CD8-positive, alpha-beta memory T cell (primary cell): ENCODE measurements at regions not wholly inside any gene's neighbourhood (a gene's known extent, or its start where the extent isn't known, plus 50 kb on each side); places are given as distances from the start of the nearest gene placed in this dataset.

Experiments used
- CTCF ChIA-PET: fragments of 350-600 bp; sonication (Branson Sonifier 250); formaldehyde crosslinking; loops from one replicate; lab custom pipeline; 2021; ENCODE audit warnings: antibody characterized with exemption; lab: Charles Lee
- POLR2A ChIA-PET: fragments of 350-600 bp; sonication (Branson Sonifier 250); formaldehyde crosslinking; loops from one replicate; lab custom pipeline; 2021; ENCODE audit warnings: antibody characterized with exemption; lab: Charles Lee
- DNase-seq, 5 donors: peaks; one replicate each; pipeline versions ENCODE4 v3.0.0 to v3.0.0-alpha.2; 2020 to 2022; ENCODE audit warnings: mixed read lengths in 1 of 5
- H3K27ac ChIP-seq: one replicate; pipeline ENCODE4 v1.7.0; 2013; ENCODE audit warnings: low read depth, mild to moderate bottlenecking, low read length, moderate library complexity
- H3K27me3 ChIP-seq: 2 replicates; pipeline ENCODE4 v1.7.0; 2013; ENCODE audit warnings: low read length, mild to moderate bottlenecking; ENCODE audit not compliant: insufficient read depth, poor library complexity, severe bottlenecking
- H3K36me3 ChIP-seq: 2 replicates; pipeline ENCODE4 v1.7.0; 2013; ENCODE audit warnings: mild to moderate bottlenecking, low read length, moderate library complexity; ENCODE audit not compliant: insufficient read depth
- H3K4me1 ChIP-seq: 2 replicates; pipeline ENCODE4 v1.7.0; 2013; ENCODE audit warnings: mild to moderate bottlenecking, low read length, moderate library complexity; ENCODE audit not compliant: insufficient read depth
- H3K4me3 ChIP-seq: 2 replicates; pipeline ENCODE4 v1.7.0; 2013; ENCODE audit warnings: mild to moderate bottlenecking, low read length
- H3K9me3 ChIP-seq: 2 replicates; pipeline ENCODE4 v1.7.0; 2013; ENCODE audit warnings: mild to moderate bottlenecking, low read length
- H3K27ac Mint-ChIP-seq, 8 donors: one replicate each; pipeline ENCODE4 v1.8.0; 2020 to 2021; ENCODE audit warnings: mixed read lengths in 8 of 8, mild to moderate bottlenecking in 6 of 8, inconsistent platforms in 3 of 8, moderate library complexity in 3 of 8
- H3K27me3 Mint-ChIP-seq, 2 donors: one replicate each; pipeline ENCODE4 v1.8.0; 2020 to 2021; ENCODE audit warnings: mixed read lengths in 2 of 2, mild to moderate bottlenecking in 1 of 2, moderate library complexity in 1 of 2
- H3K36me3 Mint-ChIP-seq, 3 donors: one replicate each; pipeline ENCODE4 v1.8.0; 2020 to 2021; ENCODE audit warnings: mixed read lengths in 3 of 3, inconsistent platforms in 1 of 3, mild to moderate bottlenecking in 1 of 3
- H3K4me1 Mint-ChIP-seq, 3 donors: one replicate each; pipeline ENCODE4 v1.8.0; 2020 to 2021; ENCODE audit warnings: mixed read lengths in 3 of 3, inconsistent platforms in 1 of 3, mild to moderate bottlenecking in 1 of 3
- H3K4me3 Mint-ChIP-seq, 7 donors: one replicate each; pipeline ENCODE4 v1.8.0; 2020 to 2021; ENCODE audit warnings: mixed read lengths in 7 of 7, mild to moderate bottlenecking in 6 of 7, moderate library complexity in 4 of 7, inconsistent platforms in 2 of 7
- H3K9me3 Mint-ChIP-seq, 5 donors: one replicate each; pipeline ENCODE4 v1.8.0; 2020 to 2022; ENCODE audit warnings: mixed read lengths in 5 of 5, mild to moderate bottlenecking in 3 of 5, moderate library complexity in 2 of 5, inconsistent platforms in 1 of 5

DNA sequence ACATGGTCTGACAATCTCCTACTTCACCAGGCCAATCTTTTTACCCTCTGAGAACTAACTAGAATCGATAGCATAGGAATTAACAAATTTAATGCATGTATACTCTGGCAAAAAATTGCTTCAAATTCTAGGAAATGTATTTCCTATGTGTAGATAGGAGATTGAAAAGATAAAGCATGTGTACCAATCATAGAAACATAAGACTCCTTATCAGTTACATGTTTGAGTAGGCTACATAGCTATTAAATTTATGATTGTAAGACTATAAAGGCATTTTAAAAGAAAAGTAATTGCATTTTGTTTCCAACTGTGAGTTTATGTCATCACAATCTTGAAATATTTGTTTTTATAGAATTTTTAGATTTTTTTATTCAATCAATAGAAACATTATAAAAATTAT, 196.6 kb upstream of the HEY2 start:
- H3K27me3 ChIP-seq = no peaks in the 10 kb centered on the region
- Mint-ChIP-seq H3K9me3 (no peaks in the 10 kb centered on the region), H3K4me3 (no peak overlapping the region), H3K27me3 (peaks cover 5 to 29% of the 10 kb centered on the region in 2 donors), H3K36me3 (no peaks in the 10 kb centered on the region), H3K27ac (no peak overlapping the region), H3K4me1 (no peaks in the 10 kb centered on the region)
- H3K4me3 ChIP-seq = no peak overlapping the region
- DNase-seq = no peak
- ChIA-PET POLR2A (no interaction called here), CTCF (no interaction called here)
- H3K36me3 ChIP-seq = no peaks in the 10 kb centered on the region
- H3K27ac ChIP-seq = no peak overlapping the region
- no peaks in the 10 kb centered on the region for H3K9me3 ChIP-seq
- no peaks in the 10 kb centered on the region for H3K4me1 ChIP-seq

DNA sequence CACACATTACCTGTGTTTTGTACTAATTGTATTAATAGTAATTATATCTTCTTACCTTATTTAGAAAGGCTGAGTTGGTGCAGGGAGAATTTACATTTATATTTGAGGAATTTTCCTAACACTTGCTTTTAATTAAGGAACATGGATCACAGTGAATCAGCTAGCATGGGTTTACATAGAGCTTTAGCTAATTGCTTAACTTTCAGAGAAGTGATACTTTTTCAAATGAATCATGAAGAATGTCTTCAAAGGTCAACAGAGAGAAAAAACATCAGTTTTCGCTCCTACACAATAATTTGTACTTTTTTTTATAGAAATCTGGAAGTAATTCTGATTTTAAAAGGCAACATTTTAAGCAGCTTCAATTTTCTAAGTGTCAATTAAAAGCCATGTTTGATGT, 195.0 kb upstream of the HEY2 start:
- Histone ChIP-seq H3K36me3 (no peaks in the 10 kb centered on the region), H3K4me1 (no peaks in the 10 kb centered on the region), H3K9me3 (no peaks in the 10 kb centered on the region), H3K4me3 (no peak overlapping the region), H3K27me3 (no peaks in the 10 kb centered on the region), H3K27ac (no peak overlapping the region)
- Mint-ChIP-seq H3K27ac (no peak overlapping the region), H3K27me3 (peaks cover under 1 to 29% of the 10 kb centered on the region in 2 donors), H3K9me3 (no peaks in the 10 kb centered on the region), H3K4me3 (no peak overlapping the region), H3K36me3 (no peaks in the 10 kb centered on the region), H3K4me1 (no peaks in the 10 kb centered on the region)
- CTCF ChIA-PET = no interaction called here
- DNase-seq = no peak
- POLR2A ChIA-PET = no interaction called here

DNA sequence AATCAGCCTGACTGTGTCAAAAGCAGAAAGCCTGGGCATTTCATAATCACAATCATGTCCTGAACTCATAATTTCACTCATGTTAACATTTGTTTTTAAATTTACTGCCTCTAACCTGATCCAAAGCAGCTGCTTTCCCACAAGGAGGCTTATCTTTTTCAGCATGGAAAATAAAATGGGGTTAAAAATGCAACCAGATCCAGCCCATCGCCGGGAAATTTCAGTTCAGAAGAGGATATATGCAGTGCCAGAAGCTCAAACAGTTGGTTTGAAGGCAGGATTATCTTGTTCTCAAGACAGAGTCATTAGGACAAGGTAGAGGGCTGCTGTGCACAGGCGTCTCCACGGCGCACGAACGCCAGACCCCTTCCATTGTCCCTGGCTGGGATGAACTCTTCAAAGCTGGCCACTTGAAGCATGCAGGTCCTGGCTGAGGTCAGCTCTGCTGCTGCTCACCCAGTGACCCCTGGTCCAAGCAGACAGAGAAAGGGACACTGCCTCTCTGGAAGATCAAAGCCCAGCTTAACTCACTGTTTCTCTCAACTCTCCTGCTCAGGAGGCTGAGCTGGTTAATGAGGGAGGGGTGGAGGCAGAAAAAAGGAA, 191.1 kb upstream of the HEY2 start:
- H3K4me3 Mint-ChIP-seq = no peak overlapping the region
- no peak overlapping the region for H3K27ac ChIP-seq
- CTCF ChIA-PET = no interaction called here

GRCh38 chr6:125558907-125559306, 190.5 kb upstream of the HEY2 start:
- H3K4me3 Mint-ChIP-seq = no peak overlapping the region
- ChIA-PET POLR2A (no interaction called here), CTCF (no interaction called here)
- H3K9me3 ChIP-seq = no peaks in the 10 kb centered on the region
- H3K4me3 ChIP-seq = no peak overlapping the region
- no peak for DNase-seq
- H3K4me1 ChIP-seq = no peaks in the 10 kb centered on the region
- H3K9me3 Mint-ChIP-seq = no peaks in the 10 kb centered on the region
- H3K36me3 ChIP-seq = no peaks in the 10 kb centered on the region
- H3K27me3 Mint-ChIP-seq = peaks cover 3 to 24% of the 10 kb centered on the region in 2 donors
- no peak overlapping the region for H3K27ac Mint-ChIP-seq
- no peaks in the 10 kb centered on the region for H3K4me1 Mint-ChIP-seq
- no peak overlapping the region for H3K27ac ChIP-seq
- H3K36me3 Mint-ChIP-seq = no peaks in the 10 kb centered on the region
- H3K27me3 ChIP-seq = no peaks in the 10 kb centered on the region

More for the DNA sequence above, 191.1 kb upstream of the HEY2 start:
- H3K27me3 ChIP-seq = no peaks in the 10 kb centered on the region
- POLR2A ChIA-PET = no interaction called here
- DNase-seq = no peak
- Mint-ChIP-seq H3K4me1 (no peaks in the 10 kb centered on the region), H3K27ac (no peak overlapping the region), H3K9me3 (no peaks in the 10 kb centered on the region), H3K27me3 (peaks cover 3 to 18% of the 10 kb centered on the region in 2 donors), H3K36me3 (no peaks in the 10 kb centered on the region)
- no peak overlapping the region for H3K4me3 ChIP-seq
- no peaks in the 10 kb centered on the region for H3K9me3 ChIP-seq
- H3K4me1 ChIP-seq = no peaks in the 10 kb centered on the region
- H3K36me3 ChIP-seq = no peaks in the 10 kb centered on the region

DNA sequence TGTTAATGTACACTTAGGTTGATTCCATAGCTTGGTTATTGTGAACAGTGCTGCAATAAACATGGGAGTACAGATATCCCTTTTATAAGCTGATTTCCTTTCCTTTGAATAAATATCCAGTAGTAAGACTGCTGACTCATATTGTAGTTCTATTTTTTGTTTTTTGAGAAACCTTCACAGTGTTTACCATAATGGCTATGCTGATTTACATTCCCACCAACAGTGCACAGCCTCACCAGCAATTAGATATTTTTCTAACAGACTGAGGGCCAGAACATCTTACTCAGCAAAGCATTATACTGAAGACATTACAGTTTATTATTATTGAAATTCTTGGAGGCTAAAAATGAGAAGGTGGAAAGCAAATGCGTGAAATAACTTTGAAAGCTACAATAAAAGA, 187.3 kb upstream of the HEY2 start:
- no peaks in the 10 kb centered on the region for H3K36me3 Mint-ChIP-seq
- H3K9me3 ChIP-seq = no peaks in the 10 kb centered on the region
- no peaks in the 10 kb centered on the region for H3K36me3 ChIP-seq
- no peaks in the 10 kb centered on the region for H3K4me1 ChIP-seq
- CTCF ChIA-PET = no interaction called here
- H3K27me3 ChIP-seq = no peaks in the 10 kb centered on the region
- H3K9me3 Mint-ChIP-seq = no peaks in the 10 kb centered on the region
- peaks cover 3 to 27% of the 10 kb centered on the region in 2 donors for H3K27me3 Mint-ChIP-seq
- no peaks in the 10 kb centered on the region for H3K4me1 Mint-ChIP-seq
- no peak overlapping the region for H3K4me3 ChIP-seq
- no peak overlapping the region for H3K27ac ChIP-seq
- POLR2A ChIA-PET = no interaction called here
- no peak overlapping the region for H3K4me3 Mint-ChIP-seq
- DNase-seq = no peak
- no peak overlapping the region for H3K27ac Mint-ChIP-seq

GRCh38 chr6:125564941-125565340, 184.5 kb upstream of the HEY2 start:
- no peak overlapping the region for H3K4me3 ChIP-seq

DNA sequence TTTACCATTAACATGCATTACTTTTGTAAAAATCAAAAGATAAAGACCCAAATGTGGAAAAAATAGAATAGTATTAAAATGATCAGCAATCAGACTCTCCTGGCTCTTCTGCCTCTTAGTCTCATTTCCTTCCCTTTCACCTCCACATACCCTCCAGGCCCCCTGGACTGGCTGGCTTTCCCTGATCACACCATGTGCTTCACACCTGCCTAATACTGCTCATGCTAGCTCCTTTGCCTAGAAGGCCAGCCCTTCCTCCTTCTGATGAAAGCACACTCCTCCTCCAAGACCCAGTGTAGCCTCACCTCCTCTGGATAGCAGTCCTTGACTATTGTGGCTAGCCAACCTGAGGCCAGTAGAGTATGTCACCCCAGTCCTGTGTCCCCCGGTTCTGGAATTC, 182.0 kb upstream of the HEY2 start:
- ChIA-PET POLR2A (no interaction called here), CTCF (no interaction called here)
- H3K4me1 Mint-ChIP-seq = no peaks in the 10 kb centered on the region
- Histone ChIP-seq H3K9me3 (no peaks in the 10 kb centered on the region), H3K4me1 (no peaks in the 10 kb centered on the region), H3K4me3 (no peak overlapping the region), H3K36me3 (no peaks in the 10 kb centered on the region), H3K27ac (no peak overlapping the region), H3K27me3 (no peaks in the 10 kb centered on the region)
- H3K36me3 Mint-ChIP-seq = no peaks in the 10 kb centered on the region
- DNase-seq = no peak
- no peak overlapping the region for H3K4me3 Mint-ChIP-seq
- no peaks in the 10 kb centered on the region for H3K9me3 Mint-ChIP-seq
- peaks cover 2 to 30% of the 10 kb centered on the region in 2 donors for H3K27me3 Mint-ChIP-seq
- H3K27ac Mint-ChIP-seq = no peak overlapping the region

More at GRCh38 chr6:125564941-125565340, 184.5 kb upstream of the HEY2 start:
- Histone ChIP-seq H3K9me3 (no peaks in the 10 kb centered on the region), H3K27ac (no peak overlapping the region), H3K27me3 (no peaks in the 10 kb centered on the region), H3K36me3 (no peaks in the 10 kb centered on the region), H3K4me1 (no peaks in the 10 kb centered on the region)
- Mint-ChIP-seq H3K9me3 (no peaks in the 10 kb centered on the region), H3K4me3 (no peak overlapping the region), H3K36me3 (no peaks in the 10 kb centered on the region), H3K27me3 (peaks cover 3 to 30% of the 10 kb centered on the region in 2 donors), H3K4me1 (no peaks in the 10 kb centered on the region), H3K27ac (no peak overlapping the region)
- CTCF ChIA-PET = no interaction called here
- DNase-seq = no peak
- POLR2A ChIA-PET = no interaction called here

- no peaks in the 10 kb centered on the region for H3K9me3 Mint-ChIP-seq
- H3K27me3 Mint-ChIP-seq = peaks cover 4 to 26% of the 10 kb centered on the region in 2 donors
- no peak overlapping the region for H3K27ac Mint-ChIP-seq
- Histone ChIP-seq H3K36me3 (no peaks in the 10 kb centered on the region), H3K27ac (no peak overlapping the region), H3K27me3 (no peaks in the 10 kb centered on the region), H3K9me3 (no peaks in the 10 kb centered on the region), H3K4me1 (no peaks in the 10 kb centered on the region), H3K4me3 (no peak overlapping the region)
- no peak overlapping the region for H3K4me3 Mint-ChIP-seq
- H3K4me1 Mint-ChIP-seq = no peaks in the 10 kb centered on the region
- CTCF ChIA-PET = no interaction called here
- no peaks in the 10 kb centered on the region for H3K36me3 Mint-ChIP-seq
- POLR2A ChIA-PET = no interaction called here
- DNase-seq = no peak
These were observed 180.8 kb upstream of the HEY2 start for GRCh38 chr6:125568609-125569008.

DNA sequence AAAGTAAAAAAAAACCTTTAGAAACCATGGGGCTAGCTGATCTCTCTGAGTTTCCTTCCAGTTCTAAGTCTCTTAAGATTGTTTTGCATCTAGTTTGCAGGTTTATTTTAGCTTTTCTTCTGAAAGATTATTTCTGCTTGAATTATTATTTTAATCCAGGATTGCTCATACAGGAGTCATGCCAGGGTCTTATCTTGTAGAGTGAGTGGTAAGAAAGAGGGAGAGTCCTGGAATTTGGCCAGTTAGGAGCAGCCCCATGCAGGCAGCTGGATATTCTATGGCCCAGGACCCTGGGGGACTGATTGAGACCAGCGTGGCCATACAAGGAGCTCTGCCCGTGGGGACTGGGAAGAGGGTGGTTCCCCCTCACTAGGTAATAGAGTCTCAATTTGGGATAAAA, 178.9 kb upstream of the HEY2 start:
- Mint-ChIP-seq H3K36me3 (no peaks in the 10 kb centered on the region), H3K4me1 (no peaks in the 10 kb centered on the region), H3K27me3 (peaks cover 4 to 15% of the 10 kb centered on the region in 2 donors), H3K9me3 (no peaks in the 10 kb centered on the region), H3K4me3 (no peak overlapping the region), H3K27ac (no peak overlapping the region)
- ChIA-PET POLR2A (no interaction called here), CTCF (no interaction called here)
- Histone ChIP-seq H3K27me3 (no peaks in the 10 kb centered on the region), H3K4me1 (no peaks in the 10 kb centered on the region), H3K9me3 (no peaks in the 10 kb centered on the region), H3K27ac (no peak overlapping the region), H3K4me3 (no peak overlapping the region), H3K36me3 (no peaks in the 10 kb centered on the region)
- DNase-seq = no peak
